Body of pancreas (tissue), 4 donors: ENCODE measurements at regions not wholly inside any gene's neighbourhood (a gene's known extent, or its start where the extent isn't known, plus 50 kb on each side); places are given as distances from the start of the nearest gene placed in this dataset.

Experiments
- ATAC-seq: fragments of 150-250 bp; one replicate; pipeline ENCODE4 v1.9.1; 2016
- DNase-seq, 4 donors: peaks; one replicate each; pipeline ENCODE4 v3.0.0-alpha.2; 2019
- H3K27ac ChIP-seq, 4 donors: fragments of 200-600 bp; sonication (generic); 1 replicate in 3 of 4; 2 replicates in 1 of 4; pipeline versions ENCODE4 v1.5.1 to v1.6.1; 2016 to 2019; ENCODE audit warnings: mild to moderate bottlenecking in 1 of 4, mixed read lengths in 1 of 4, moderate library complexity in 1 of 4
- H3K27me3 ChIP-seq, 2 donors: fragments of 200-600 bp; sonication (generic); one replicate each; pipeline ENCODE4 v1.6.0; 2016; ENCODE audit warnings: mild to moderate bottlenecking in 1 of 2
- H3K36me3 ChIP-seq, 2 donors: fragments of 200-600 bp; sonication (generic); replicated peaks in 1 of 2; 2 replicates each; pipeline ENCODE4 v1.5.1; 2016; ENCODE audit warnings: low read depth in 2 of 2; ENCODE audit not compliant: insufficient read depth in 1 of 2
- H3K4me1 ChIP-seq: fragments of 200-600 bp; sonication (generic); one replicate; pipeline ENCODE4 v1.6.0; 2016
- H3K4me3 ChIP-seq, 2 donors: fragments of 200-600 bp; sonication (generic); 1 replicate in 1 of 2; 2 replicates in 1 of 2; pipeline ENCODE4 v1.5.1; 2016 to 2019
- H3K9me3 ChIP-seq, 3 donors: fragments of 200-600 bp; sonication (generic); 1 replicate in 2 of 3; 2 replicates in 1 of 3; pipeline ENCODE4 v1.5.1; 2016
- CTCF ChIP-seq, 7 experiments: fragments of 450-650 bp in 4 of 7; fragments of 200-600 bp in 3 of 7; sonication (generic) in 3 of 7; IDR thresholded peaks; one replicate each; pipeline ENCODE4 v1.5.1; 2016 to 2019; ENCODE audit warnings: antibody characterized with exemption in 7 of 7
- POLR2A ChIP-seq, 3 donors: fragments of 450-650 bp; IDR thresholded peaks; one replicate each; pipeline ENCODE4 v1.6.1; 2016; ENCODE audit warnings: antibody characterized with exemption in 3 of 3, mild to moderate bottlenecking in 2 of 3
- WGBS, 2 donors: methylation state at CpG; one replicate each; pipeline ENCODE4 v1.1.5; 2017; 5-methylcytosine and 5-hydroxymethylcytosine counted together
- intact Hi-C: fragments of 100-400 bp; cut with DNase I; formaldehyde crosslinking; loops from one replicate; pipeline ENCODE4 v1.15.1; 2023

DNA sequence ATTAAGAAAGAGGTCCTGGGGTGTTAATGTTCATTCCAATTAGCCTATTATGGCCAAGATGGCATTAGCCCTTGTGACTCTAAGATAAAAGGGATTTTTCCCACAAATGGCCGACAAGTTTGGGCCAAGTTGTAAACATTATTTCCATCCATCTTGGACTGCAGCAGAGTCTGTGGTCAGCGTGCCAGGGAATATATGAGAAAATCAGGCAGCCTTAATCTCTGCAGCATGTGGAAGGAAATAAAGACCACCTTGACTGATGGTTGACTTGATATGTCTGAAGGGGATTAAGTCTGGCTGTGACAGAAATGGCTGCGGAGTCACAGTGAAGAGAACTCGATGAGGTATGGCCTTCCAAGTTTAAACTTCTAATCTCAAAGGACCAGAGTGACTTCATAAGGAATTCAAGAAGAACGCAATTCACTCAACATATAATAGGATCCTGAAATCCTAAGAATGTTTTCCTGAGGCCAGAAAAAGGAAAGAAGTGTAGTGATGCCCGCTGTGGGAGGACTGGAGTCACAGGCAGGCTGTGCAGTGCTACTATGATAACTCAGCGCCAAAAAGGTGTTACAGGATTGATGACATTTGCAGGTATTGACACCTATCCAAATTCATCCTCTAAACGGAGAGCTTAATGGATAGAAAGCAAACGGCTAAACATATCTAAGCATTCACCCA lies 287.1 kb downstream of the SEC61B start:
- H3K4me3 ChIP-seq, result no peak overlapping the region
- no peak for DNase-seq
- ATAC-seq, result no peak
- peaks cover 9% of the 10 kb centered on the region for H3K4me1 ChIP-seq
- no peaks in the 10 kb centered on the region for H3K27me3 ChIP-seq
- no peaks in the 10 kb centered on the region for H3K36me3 ChIP-seq
- intact Hi-C loops, result no loop called here
- TF ChIP-seq CTCF (IDR thresholded peaks at IDR 0.05), result no peak
- no peak for TF ChIP-seq POLR2A (IDR thresholded peaks at IDR 0.05)
- 73 to 75% methylated on average over 8 to 9 of the region's 9 CpGs for WGBS, 2 donors
- H3K27ac ChIP-seq, result no peak overlapping the region
- H3K9me3 ChIP-seq, result no peaks in the 10 kb centered on the region

- 53 to 76% methylated on average over 4 of the region's 4 CpGs for WGBS, 2 donors
- peaks cover 9% of the 10 kb centered on the region for H3K4me1 ChIP-seq
- H3K9me3 ChIP-seq, result no peaks in the 10 kb centered on the region
- H3K4me3 ChIP-seq, result no peak overlapping the region
- no peaks in the 10 kb centered on the region for H3K36me3 ChIP-seq
- DNase-seq, result no peak
- H3K27ac ChIP-seq, result no peak overlapping the region
- TF ChIP-seq CTCF (IDR thresholded peaks at IDR 0.05), result no peak
- no peak for TF ChIP-seq POLR2A (IDR thresholded peaks at IDR 0.05)
- H3K27me3 ChIP-seq, result no peaks in the 10 kb centered on the region
- ATAC-seq, result no peak
- intact Hi-C loops, result no loop called here
These were observed 287.9 kb downstream of the SEC61B start for GRCh38 chr9:99509900-99510535.

DNA sequence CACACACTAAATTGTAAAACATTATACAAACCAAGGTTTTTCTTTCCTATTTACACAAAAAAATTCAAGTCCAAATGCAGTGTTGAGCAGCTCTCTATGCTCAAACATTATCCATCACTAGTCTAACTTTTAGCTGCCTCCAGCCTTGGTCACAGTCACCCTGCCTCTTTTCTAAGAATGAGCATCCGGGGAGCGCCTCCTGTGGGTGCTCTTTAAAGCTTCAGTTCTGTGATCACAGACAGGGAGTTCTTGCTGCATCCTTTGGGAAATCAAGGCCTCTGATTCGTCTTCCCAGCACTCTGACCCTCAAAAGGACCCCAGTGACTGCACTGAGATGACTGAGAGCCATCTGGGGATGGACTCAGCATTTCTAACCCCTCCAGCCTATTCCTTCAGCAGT lies 289.6 kb downstream of the SEC61B start:
- Histone ChIP-seq H3K27me3 (no peaks in the 10 kb centered on the region), H3K4me1 (peaks cover 9% of the 10 kb centered on the region), H3K36me3 (no peaks in the 10 kb centered on the region), H3K4me3 (no peak overlapping the region), H3K9me3 (no peaks in the 10 kb centered on the region), H3K27ac (no peak overlapping the region)
- DNase-seq (no peak), ATAC-seq (no peak)
- TF ChIP-seq CTCF (IDR thresholded peaks at IDR 0.05) (no peak), POLR2A (IDR thresholded peaks at IDR 0.05) (no peak)
- intact Hi-C loops, result no loop called here
- 75 to 76% methylated on average over 3 of the region's 3 CpGs for WGBS, 2 donors

DNA sequence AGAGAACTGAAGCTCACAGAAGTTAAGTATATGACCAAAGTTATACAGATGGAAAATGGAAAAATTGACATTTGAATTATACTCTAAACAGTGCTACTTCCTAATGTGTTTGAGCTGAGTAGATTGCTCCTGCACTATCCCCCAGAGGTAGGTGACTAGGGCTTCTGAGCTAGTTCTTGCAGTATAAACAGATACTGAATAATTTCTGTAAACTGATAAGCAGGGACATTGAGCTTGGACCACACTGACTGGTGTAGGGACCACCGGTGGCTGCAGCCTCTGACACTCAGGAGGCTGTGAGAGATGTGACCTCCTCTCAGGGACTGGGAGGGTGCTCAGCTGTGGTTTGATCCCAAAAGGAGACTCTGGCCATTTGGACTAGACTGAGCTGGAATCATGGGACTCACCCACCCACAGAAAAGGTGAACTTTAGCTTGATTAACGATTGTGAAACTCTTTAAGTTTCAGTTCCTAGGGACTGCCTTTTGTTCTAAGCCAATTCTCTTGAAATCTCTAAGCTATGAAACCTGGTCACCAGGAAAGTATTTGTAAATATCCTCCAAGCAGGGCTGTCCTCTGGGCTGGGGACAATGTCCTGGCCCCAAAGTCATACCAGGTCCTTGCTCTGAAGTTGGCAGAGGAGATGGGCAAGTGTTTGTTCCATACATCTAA lies 291.5 kb downstream of the SEC61B start:
- Histone ChIP-seq H3K9me3 (no peaks in the 10 kb centered on the region), H3K27me3 (no peaks in the 10 kb centered on the region), H3K36me3 (no peaks in the 10 kb centered on the region), H3K4me3 (no peak overlapping the region), H3K27ac (no peak overlapping the region), H3K4me1 (peaks cover 9% of the 10 kb centered on the region)
- TF ChIP-seq POLR2A (IDR thresholded peaks at IDR 0.05) (no peak), CTCF (IDR thresholded peaks at IDR 0.05) (no peak)
- intact Hi-C loops, result no loop called here
- 72 to 75% methylated on average over 2 of the region's 2 CpGs for WGBS, 2 donors
- ATAC-seq, result no peak
- no peak for DNase-seq
